Lower leg skin (tissue), 4 donors: ENCODE measurements at regions not wholly inside any gene's neighbourhood (a gene's known extent, or its start where the extent isn't known, plus 50 kb on each side); places are given as distances from the start of the nearest gene placed in this dataset.

Experiments used
- DNase-seq, 2 donors: peaks; one replicate each; pipeline ENCODE4 v3.0.0-alpha.2; 2019; ENCODE audit warnings: low spot score in 2 of 2
- H3K4me3 ChIP-seq: fragments of 200-600 bp; sonication (generic); 2 replicates; pipeline ENCODE4 v1.5.1; 2017; ENCODE audit warnings: mild to moderate bottlenecking, low read depth; ENCODE audit not compliant: poor library complexity, severe bottlenecking
- POLR2A ChIP-seq, 2 donors: fragments of 450-650 bp; IDR thresholded peaks; one replicate each; pipeline ENCODE4 v1.6.1; 2016 to 2017; ENCODE audit warnings: antibody characterized with exemption in 2 of 2, mild to moderate bottlenecking in 1 of 2, moderate library complexity in 1 of 2
- WGBS, 2 donors: methylation state at CpG; one replicate each; pipeline ENCODE4 v1.1.5; 2018; 5-methylcytosine and 5-hydroxymethylcytosine counted together
- intact Hi-C: fragments of 100-400 bp; cut with DNase I; formaldehyde crosslinking; loops from one replicate; pipeline ENCODE4 v1.15.0; 2023; ENCODE audit warnings: low total_unique reads
- TF ChIP-seq, protein P1 (sequence below), 3 donors: fragments of 450-650 bp; IDR thresholded peaks; one replicate each; pipeline ENCODE4 v1.5.1; 2016; ENCODE audit warnings: antibody characterized with exemption in 3 of 3, mild to moderate bottlenecking in 3 of 3, moderate library complexity in 2 of 3

DNA sequence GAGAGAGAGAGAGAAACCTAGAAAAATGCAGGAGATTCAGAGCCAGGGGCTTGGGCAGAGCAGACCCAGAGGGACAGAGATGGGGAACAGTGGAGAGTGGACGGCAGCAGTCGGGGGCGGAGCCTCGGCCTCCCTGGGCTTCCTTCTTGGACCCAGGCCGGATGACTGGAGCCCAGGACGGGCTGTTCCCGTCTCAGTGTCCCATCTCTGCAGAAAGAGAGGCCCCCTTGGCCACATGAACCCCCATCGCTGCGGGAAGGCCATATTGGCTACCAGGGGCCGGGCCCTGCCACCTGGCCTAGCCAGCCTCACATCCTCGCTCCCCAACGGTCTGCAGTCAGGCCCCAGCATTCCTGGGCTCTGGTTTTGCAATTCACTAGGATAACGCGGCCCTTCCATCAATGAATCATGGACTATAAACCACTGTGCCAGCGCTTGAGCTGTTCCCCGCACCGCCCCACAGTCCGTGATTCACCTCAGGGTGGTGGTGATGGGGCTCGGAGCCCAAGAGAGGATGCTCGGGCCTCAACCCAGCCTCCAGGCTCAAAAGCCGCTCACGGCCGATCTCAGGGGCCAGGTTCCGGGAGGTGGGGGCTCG lies 116.5 kb downstream of the RFLNA start:
- TF ChIP-seq, protein P1, sequence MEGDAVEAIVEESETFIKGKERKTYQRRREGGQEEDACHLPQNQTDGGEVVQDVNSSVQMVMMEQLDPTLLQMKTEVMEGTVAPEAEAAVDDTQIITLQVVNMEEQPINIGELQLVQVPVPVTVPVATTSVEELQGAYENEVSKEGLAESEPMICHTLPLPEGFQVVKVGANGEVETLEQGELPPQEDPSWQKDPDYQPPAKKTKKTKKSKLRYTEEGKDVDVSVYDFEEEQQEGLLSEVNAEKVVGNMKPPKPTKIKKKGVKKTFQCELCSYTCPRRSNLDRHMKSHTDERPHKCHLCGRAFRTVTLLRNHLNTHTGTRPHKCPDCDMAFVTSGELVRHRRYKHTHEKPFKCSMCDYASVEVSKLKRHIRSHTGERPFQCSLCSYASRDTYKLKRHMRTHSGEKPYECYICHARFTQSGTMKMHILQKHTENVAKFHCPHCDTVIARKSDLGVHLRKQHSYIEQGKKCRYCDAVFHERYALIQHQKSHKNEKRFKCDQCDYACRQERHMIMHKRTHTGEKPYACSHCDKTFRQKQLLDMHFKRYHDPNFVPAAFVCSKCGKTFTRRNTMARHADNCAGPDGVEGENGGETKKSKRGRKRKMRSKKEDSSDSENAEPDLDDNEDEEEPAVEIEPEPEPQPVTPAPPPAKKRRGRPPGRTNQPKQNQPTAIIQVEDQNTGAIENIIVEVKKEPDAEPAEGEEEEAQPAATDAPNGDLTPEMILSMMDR (IDR thresholded peaks at IDR 0.05): no peak
- no peak for TF ChIP-seq POLR2A (IDR thresholded peaks at IDR 0.05)
- H3K4me3 ChIP-seq: no peak overlapping the region
- WGBS, 2 donors: 45 to 49% methylated on average over 23 to 24 of the region's 25 CpGs
- intact Hi-C loops: no loop called here
- peak; percentile 75 to 96 for DNase-seq

DNA sequence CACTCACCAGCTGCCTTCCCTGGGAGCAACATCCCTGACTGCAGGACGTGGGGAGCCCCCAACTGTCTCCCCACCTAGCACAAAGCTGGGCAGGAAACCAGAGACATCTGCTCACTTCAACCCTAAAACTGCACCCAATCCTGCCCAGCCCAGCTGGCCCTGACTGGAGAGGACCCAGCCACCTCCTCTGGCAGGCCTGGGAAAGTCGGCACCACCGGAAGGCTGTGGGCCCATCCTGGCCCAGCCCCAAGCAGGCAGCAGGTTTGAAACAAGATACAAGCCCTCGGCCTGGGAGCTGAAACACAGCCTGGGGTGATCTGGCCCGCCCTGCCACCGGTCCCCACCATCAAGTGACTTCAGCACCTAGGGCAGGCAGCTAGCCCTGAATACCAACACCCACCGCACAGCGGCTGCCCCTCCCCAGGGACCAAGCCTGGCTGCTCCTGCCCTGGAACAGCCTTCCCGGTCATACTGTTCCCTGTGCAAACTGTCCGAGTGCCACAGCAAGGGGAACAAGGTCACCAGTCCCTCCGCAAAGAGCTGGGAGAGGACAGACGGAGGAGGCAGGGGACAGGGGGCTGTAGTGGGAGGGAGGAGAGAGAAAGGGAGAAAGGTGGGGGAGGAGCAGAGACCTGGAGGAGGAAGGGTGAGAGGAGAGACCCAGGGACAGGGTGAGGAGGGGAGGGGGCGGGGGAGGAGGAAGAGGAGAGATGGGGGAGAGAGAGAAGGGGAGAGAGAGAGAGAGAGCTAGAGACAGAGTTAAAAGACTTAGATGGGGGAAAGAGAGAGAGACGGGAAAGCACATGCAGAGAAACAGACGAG lies 115.7 kb downstream of the RFLNA start:
- TF ChIP-seq POLR2A (IDR thresholded peaks at IDR 0.05): no peak
- TF ChIP-seq, protein P1 (IDR thresholded peaks at IDR 0.05): no peak
- H3K4me3 ChIP-seq: no peak overlapping the region
- 62 to 75% methylated on average over 10 to 12 of the region's 15 CpGs for WGBS, 2 donors
- DNase-seq: no peak
- intact Hi-C loops: no loop called here

DNA sequence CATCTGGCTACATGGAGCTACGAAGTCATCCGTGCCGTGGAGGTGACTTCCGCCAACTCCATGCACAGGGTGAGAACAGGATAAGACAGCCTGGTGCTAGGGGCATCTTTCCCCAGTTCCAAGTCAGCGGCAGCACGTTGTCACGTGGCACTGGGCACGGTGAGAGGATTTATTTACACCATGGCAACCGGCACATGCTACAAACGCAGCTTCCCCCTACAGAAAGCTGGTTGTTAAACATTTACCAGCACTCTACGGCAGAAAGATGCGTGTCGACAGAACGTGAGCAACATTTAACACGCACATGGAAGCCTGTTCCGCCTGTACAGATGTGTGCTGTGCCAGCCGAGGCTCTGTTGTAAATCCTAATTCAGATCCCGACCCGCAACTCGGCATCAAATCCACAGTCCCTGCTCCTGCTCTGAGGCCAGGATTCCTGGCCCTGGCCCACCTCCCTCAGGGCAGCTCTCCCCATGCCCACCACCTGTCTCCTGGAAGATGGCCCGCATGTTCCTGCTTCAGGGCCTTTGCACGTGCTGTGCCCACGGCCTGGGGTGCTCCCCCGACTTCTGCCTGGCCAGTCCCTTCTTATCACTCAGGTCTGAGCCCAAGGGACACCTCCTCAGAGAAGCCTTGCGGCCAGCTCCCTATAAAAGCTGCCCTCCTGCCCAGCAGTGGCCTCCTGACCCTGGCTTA lies 114.1 kb downstream of the RFLNA start:
- DNase-seq: no peak
- WGBS, 2 donors: 84 to 89% methylated on average over 25 of the region's 25 CpGs
- TF ChIP-seq POLR2A (IDR thresholded peaks at IDR 0.05): no peak
- TF ChIP-seq, protein P1 (IDR thresholded peaks at IDR 0.05): no peak
- intact Hi-C loops: no loop called here
- no peak overlapping the region for H3K4me3 ChIP-seq

DNA sequence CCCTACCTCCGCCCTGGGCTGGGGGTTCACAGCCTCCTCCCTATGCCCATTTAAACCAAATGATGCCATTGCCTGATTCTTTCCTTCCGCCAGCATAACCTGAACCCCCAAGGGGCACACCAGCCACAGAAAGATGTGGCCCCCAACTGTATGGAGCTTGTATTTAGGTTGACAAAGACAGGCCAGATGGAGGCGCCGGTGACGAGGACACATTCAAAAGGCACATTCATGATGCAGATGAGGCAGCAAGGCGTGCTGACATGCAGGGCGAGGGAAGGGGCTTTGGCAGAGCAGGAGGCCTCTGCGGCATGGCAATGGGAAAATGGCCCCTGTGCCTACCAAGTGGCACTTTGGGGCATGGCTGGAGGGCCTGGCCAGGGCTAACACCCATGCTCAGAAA lies 112.2 kb downstream of the RFLNA start:
- no peak for TF ChIP-seq POLR2A (IDR thresholded peaks at IDR 0.05)
- TF ChIP-seq, protein P1 (IDR thresholded peaks at IDR 0.05): no peak
- no peak overlapping the region for H3K4me3 ChIP-seq
- 92 to 100% methylated on average over 8 of the region's 8 CpGs for WGBS, 2 donors
- no peak for DNase-seq
- intact Hi-C loops: no loop called here

DNA sequence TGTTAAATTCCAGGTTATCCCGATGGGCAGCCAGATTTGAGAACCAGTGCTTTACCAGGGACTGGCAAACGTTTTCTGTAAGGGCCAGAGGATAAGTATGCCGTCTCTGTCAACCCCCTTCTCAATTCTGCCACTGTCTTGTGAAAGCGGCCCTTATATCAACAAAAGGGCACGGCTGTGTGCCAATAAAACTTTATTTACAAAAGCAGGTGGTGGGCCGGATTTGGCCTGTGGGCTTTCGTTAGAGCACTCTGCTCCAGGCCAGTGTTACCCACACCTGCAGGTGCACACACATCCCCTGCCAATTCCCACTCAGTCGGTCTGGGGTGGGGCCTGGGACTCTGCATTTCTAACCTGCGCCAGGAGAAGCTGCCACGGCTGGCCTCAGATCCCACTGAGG lies 111.2 kb downstream of the RFLNA start:
- WGBS, 2 donors: 94% methylated on average over 10 of the region's 10 CpGs
- TF ChIP-seq, protein P1 (IDR thresholded peaks at IDR 0.05): no peak
- TF ChIP-seq POLR2A (IDR thresholded peaks at IDR 0.05): no peak
- intact Hi-C loops: no loop called here
- no peak overlapping the region for H3K4me3 ChIP-seq
- DNase-seq: no peak
